Keratinocyte (primary cell): ENCODE measurements at regions not wholly inside any gene's neighbourhood (a gene's known extent, or its start where the extent isn't known, plus 50 kb on each side); places are given as distances from the start of the nearest gene placed in this dataset.

ENCODE experiments used
- DNase-seq: peaks from one replicate; pipeline ENCODE4 v3.0.0-alpha.2; 2011; ENCODE audit warnings: low read depth, missing footprints, low spot score
- FAIRE-seq: peaks from 2 replicates; lab custom pipeline; 2011; peaks lifted over from hg19 to GRCh38; lab: Jason Lieb, UNC
- H2AFZ ChIP-seq: 2 replicates; pipeline ENCODE4 v1.6.0; 2012; ENCODE audit warnings: low read length, control low read depth, inconsistent platforms; ENCODE audit not compliant: control insufficient read depth
- H3K27ac ChIP-seq: 2 replicates; pipeline ENCODE4 v1.5.1; 2011; ENCODE audit warnings: low read length; ENCODE audit not compliant: control insufficient read depth, insufficient read depth
- H3K27me3 ChIP-seq: 3 replicates; pipeline ENCODE4 v1.6.0; 2011; ENCODE audit warnings: low read length; ENCODE audit not compliant: control insufficient read depth, insufficient read depth; ENCODE audit errors: extremely low read depth
- H3K36me3 ChIP-seq, 2 experiments: 2 replicates in 1 of 2; 3 replicates in 1 of 2; pipeline ENCODE4 v1.5.1; 2011; ENCODE audit warnings: low read length in 2 of 2, mild to moderate bottlenecking in 1 of 2; ENCODE audit not compliant: control insufficient read depth in 2 of 2, insufficient read depth in 2 of 2; ENCODE audit errors: extremely low read depth in 1 of 2
- H3K4me1 ChIP-seq: 3 replicates; pipeline ENCODE4 v1.5.1; 2011; ENCODE audit warnings: low read length; ENCODE audit not compliant: control insufficient read depth, insufficient read depth; ENCODE audit errors: extremely low read depth
- H3K4me2 ChIP-seq: 3 replicates; pipeline ENCODE4 v1.6.0; 2011; ENCODE audit warnings: low read depth, low read length; ENCODE audit not compliant: control insufficient read depth, insufficient read depth; ENCODE audit errors: extremely low read depth
- H3K4me3 ChIP-seq, 3 experiments: fragments of 200-600 bp in 1 of 3; sonication (generic) in 1 of 3; 2 replicates in 2 of 3; 3 replicates in 1 of 3; pipeline ENCODE4 v1.5.1; 2011 to 2016; ENCODE audit warnings: low read length in 3 of 3, mild to moderate bottlenecking in 3 of 3, control low read depth in 2 of 3, inconsistent platforms in 1 of 3, low read depth in 1 of 3, mixed read lengths in 1 of 3, mixed run types in 1 of 3, moderate library complexity in 1 of 3; ENCODE audit not compliant: control insufficient read depth in 2 of 3, insufficient read depth in 2 of 3; ENCODE audit errors: extremely low read depth in 1 of 3
- H3K79me2 ChIP-seq: 2 replicates; pipeline ENCODE4 v1.6.0; 2012; ENCODE audit warnings: low read length; ENCODE audit not compliant: control insufficient read depth, insufficient read depth
- H3K9ac ChIP-seq: 3 replicates; pipeline ENCODE4 v1.6.0; 2011; ENCODE audit warnings: low read length; ENCODE audit not compliant: control insufficient read depth, insufficient read depth; ENCODE audit errors: extremely low read depth
- H3K9me1 ChIP-seq: 3 replicates; pipeline ENCODE4 v1.6.0; 2011; ENCODE audit warnings: low read length; ENCODE audit not compliant: control insufficient read depth, insufficient read depth; ENCODE audit errors: extremely low read depth
- H3K9me3 ChIP-seq: 2 replicates; pipeline ENCODE4 v1.5.1; 2012; ENCODE audit warnings: low read depth, low read length; ENCODE audit not compliant: control insufficient read depth
- H4K20me1 ChIP-seq: 3 replicates; pipeline ENCODE4 v1.6.0; 2011; ENCODE audit warnings: low read length; ENCODE audit not compliant: control insufficient read depth, insufficient read depth; ENCODE audit errors: extremely low read depth
- CTCF ChIP-seq, 3 experiments: IDR thresholded peaks in 1 of 3; conservative IDR thresholded peaks in 1 of 3; optimal IDR thresholded peaks in 1 of 3; 2 replicates in 2 of 3; 3 replicates in 1 of 3; pipeline versions ENCODE3 to v1.5.1; 2011; ENCODE audit warnings: low read length in 3 of 3, mild to moderate bottlenecking in 3 of 3, moderate library complexity in 2 of 3, control low read depth in 1 of 3, inconsistent platforms in 1 of 3; ENCODE audit not compliant: insufficient read depth in 2 of 3; ENCODE audit errors: extremely low read depth in 1 of 3
- EZH2 ChIP-seq: IDR thresholded peaks from one replicate; pipeline ENCODE4 v1.6.1; 2012; ENCODE audit warnings: inconsistent platforms, mild to moderate bottlenecking, low read length, moderate library complexity
- dilution Hi-C: fragments of 300-500 bp; cut with MboI; formaldehyde crosslinking; loops from one replicate; pipeline ENCODE4 v1.7.0; 2020; ENCODE audit warnings: low sequenced_read_pairs; ENCODE audit not compliant: extremely low pct_ligation_motif_present

- dilution Hi-C loops: no loop called here
- Histone ChIP-seq H3K4me1 (peaks cover 7% of the 10 kb centered on the region), H3K9ac (no peak overlapping the region), H3K9me1 (no peaks in the 10 kb centered on the region), H3K4me2 (peak overlapping the region; percentile 32), H3K4me3 (no peak overlapping the region), H3K27me3 (peaks cover 4% of the 10 kb centered on the region), H3K9me3 (no peaks in the 10 kb centered on the region), H2AFZ (no peak overlapping the region), H3K79me2 (no peaks in the 10 kb centered on the region), H3K36me3 (no peaks in the 10 kb centered on the region), H4K20me1 (no peaks in the 10 kb centered on the region), H3K27ac (no peak overlapping the region)
- no peak for DNase-seq
- TF ChIP-seq CTCF (optimal IDR thresholded peaks at IDR 0.05 in 1 of 3, IDR thresholded peaks at IDR 0.05 in 1 of 3, conservative IDR thresholded peaks at IDR 0.05 in 1 of 3; ENCODE audit: extremely low read depth in 1 of 3, insufficient read depth in 2 of 3, low read length in 3 of 3) (no peak), EZH2 (no peak)
- FAIRE-seq: no peak
These were observed 237.5 kb upstream of the ROPN1 start for GRCh38 chr3:124229420-124229819.

GRCh38 chr3:124229836-124230235 is 237.9 kb upstream of the ROPN1 start:
- no peak overlapping the region for H2AFZ ChIP-seq
- H3K36me3 ChIP-seq: no peaks in the 10 kb centered on the region
- peaks cover 7% of the 10 kb centered on the region for H3K4me1 ChIP-seq
- H3K27me3 ChIP-seq: peaks cover 6% of the 10 kb centered on the region
- peak overlapping the region; percentile 32 for H3K4me2 ChIP-seq
- no peak for TF ChIP-seq EZH2
- no peak overlapping the region for H3K9ac ChIP-seq
- no peaks in the 10 kb centered on the region for H3K9me1 ChIP-seq
- no peaks in the 10 kb centered on the region for H3K9me3 ChIP-seq
- dilution Hi-C loops: no loop called here
- H4K20me1 ChIP-seq: no peaks in the 10 kb centered on the region
- no peaks in the 10 kb centered on the region for H3K79me2 ChIP-seq
- H3K4me3 ChIP-seq: no peak overlapping the region
- FAIRE-seq (no peak), DNase-seq (no peak)
- H3K27ac ChIP-seq: no peak overlapping the region

- no peaks in the 10 kb centered on the region for H3K36me3 ChIP-seq
- dilution Hi-C loops: no loop called here
- FAIRE-seq (no peak), DNase-seq (no peak)
- no peak for TF ChIP-seq CTCF (optimal IDR thresholded peaks at IDR 0.05 in 1 of 3, IDR thresholded peaks at IDR 0.05 in 1 of 3, conservative IDR thresholded peaks at IDR 0.05 in 1 of 3; ENCODE audit: extremely low read depth in 1 of 3, insufficient read depth in 2 of 3, low read length in 3 of 3)
- TF ChIP-seq EZH2: no peak
- no peak overlapping the region for H3K4me2 ChIP-seq
- H3K9me1 ChIP-seq: no peaks in the 10 kb centered on the region
- H3K9ac ChIP-seq: no peak overlapping the region
- H3K9me3 ChIP-seq: no peaks in the 10 kb centered on the region
- H2AFZ ChIP-seq: no peak overlapping the region
- H3K4me1 ChIP-seq: peaks cover 7% of the 10 kb centered on the region
- H4K20me1 ChIP-seq: no peaks in the 10 kb centered on the region
- H3K27me3 ChIP-seq: peaks cover 8% of the 10 kb centered on the region
- no peak overlapping the region for H3K4me3 ChIP-seq
- no peak overlapping the region for H3K27ac ChIP-seq
- no peaks in the 10 kb centered on the region for H3K79me2 ChIP-seq
These were observed 238.5 kb upstream of the ROPN1 start for GRCh38 chr3:124230432-124230831.
